OCI-LY3 (cell line): ENCODE measurements at regions not wholly inside any gene's neighbourhood (a gene's known extent, or its start where the extent isn't known, plus 50 kb on each side); places are given as distances from the start of the nearest gene placed in this dataset.
"Not testable (repeated sequence)": the region's sequence is repeated elsewhere in the genome, so short reads cannot be mapped to it uniquely, and the experiment has no call there.

Experiments
- H2AFZ ChIP-seq: fragments of 200-600, 300-600 bp; shearing (Covaris generic); 2 replicates; pipeline ENCODE4 v1.6.0; 2014; ENCODE audit warnings: antibody characterized with exemption, low read depth, low read length
- H3K27ac ChIP-seq: fragments of 200-600, 300-600 bp; sonication (generic); 2 replicates; pipeline ENCODE4 v1.5.1; 2014; ENCODE audit warnings: mild to moderate bottlenecking, low read length, moderate library complexity, mixed read lengths
- H3K27me3 ChIP-seq: fragments of 200-600, 300-600 bp; sonication (generic); 2 replicates; pipeline ENCODE4 v1.6.1; 2014; ENCODE audit warnings: low read depth, low read length, mixed read lengths
- H3K36me3 ChIP-seq: fragments of 200-600, 300-600 bp; sonication (generic); replicated peaks from 2 replicates; pipeline ENCODE3; 2014; ENCODE audit warnings: low read depth, low read length, mixed read lengths
- H3K4me1 ChIP-seq: fragments of 300-600, 200-600 bp; sonication (generic); 2 replicates; pipeline ENCODE4 v1.6.1; 2014; ENCODE audit warnings: low read length, mixed read lengths
- H3K4me2 ChIP-seq: fragments of 200-600, 300-600 bp; sonication (generic); 2 replicates; pipeline ENCODE4 v1.6.1; 2014; ENCODE audit warnings: low read length, mixed read lengths
- H3K4me3 ChIP-seq: fragments of 300-600, 200-600 bp; sonication (generic); 2 replicates; pipeline ENCODE4 v1.5.1; 2014; ENCODE audit warnings: antibody characterized with exemption, mild to moderate bottlenecking, low read length, moderate library complexity
- H3K79me2 ChIP-seq: fragments of 300-600, 200-600 bp; shearing (Covaris generic); 2 replicates; pipeline ENCODE4 v1.6.1; 2014; ENCODE audit warnings: mild to moderate bottlenecking, low read length, mixed read lengths
- H3K9ac ChIP-seq: fragments of 300-600, 200-600 bp; shearing (Covaris generic); 2 replicates; pipeline ENCODE4 v1.6.0; 2014; ENCODE audit warnings: mild to moderate bottlenecking, low read length, moderate library complexity
- H3K9me3 ChIP-seq: fragments of 200-600, 300-600 bp; shearing (Covaris generic); 2 replicates; pipeline ENCODE4 v1.6.1; 2014; ENCODE audit warnings: low read length, mixed read lengths; ENCODE audit not compliant: insufficient read depth
- H4K20me1 ChIP-seq: fragments of 200-600, 300-600 bp; sonication (generic); 2 replicates; pipeline ENCODE4 v1.6.1; 2016; ENCODE audit warnings: low read length, mixed read lengths; ENCODE audit not compliant: insufficient read depth
- CTCF ChIP-seq: fragments of 200-600, 300-600 bp; sonication (generic); IDR thresholded peaks from 2 replicates; pipeline ENCODE4 v1.5.1; 2014; ENCODE audit warnings: antibody characterized with exemption, low read length, low read depth
- EZH2phosphoT487 ChIP-seq: fragments of 200-600 bp; shearing (Covaris generic); IDR thresholded peaks from 2 replicates; pipeline ENCODE4 v1.6.1; 2018; ENCODE audit warnings: antibody characterized with exemption, mixed run types, low read depth

GRCh38 chr2:210860276-210860675 is 303.9 kb downstream of the CPS1 start:
- Histone ChIP-seq H2AFZ (no peak overlapping the region), H3K4me2 (no peak overlapping the region), H4K20me1 (no peaks in the 10 kb centered on the region), H3K27me3 (no peaks in the 10 kb centered on the region), H3K9ac (no peak overlapping the region), H3K79me2 (no peaks in the 10 kb centered on the region), H3K4me3 (no peak overlapping the region), H3K9me3 (no peaks in the 10 kb centered on the region), H3K27ac (no peak overlapping the region), H3K36me3 (no peaks in the 10 kb centered on the region), H3K4me1 (no peaks in the 10 kb centered on the region)
- TF ChIP-seq EZH2phosphoT487: no peak
- no peak for TF ChIP-seq CTCF

DNA sequence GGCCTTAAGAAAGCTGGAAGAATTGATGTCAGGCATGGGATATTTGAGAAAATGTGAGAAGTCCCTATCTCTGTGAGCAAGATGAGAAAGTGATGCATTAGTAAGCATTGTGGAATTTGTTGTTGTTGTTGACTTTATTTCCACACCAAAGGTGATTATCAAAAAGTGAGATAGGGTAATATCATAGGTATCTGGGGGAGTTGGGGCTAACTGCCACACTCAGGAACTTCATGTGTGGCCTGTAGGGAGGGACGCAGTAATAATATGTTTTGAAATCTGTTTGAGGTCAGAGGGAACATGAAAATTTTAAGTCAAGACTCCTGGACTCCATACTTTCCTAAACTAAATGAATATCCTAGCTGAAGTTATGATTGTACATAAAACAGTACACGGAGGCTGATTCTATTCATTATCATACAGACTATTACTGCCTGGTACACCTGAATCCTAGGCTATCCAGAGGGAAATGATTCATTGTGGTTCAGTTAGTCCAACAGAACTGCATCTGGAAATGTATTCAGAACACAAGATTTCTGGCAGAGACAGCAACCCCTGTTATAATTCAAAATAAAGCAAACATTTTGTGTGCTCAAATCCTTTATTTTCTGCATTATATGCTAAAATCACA is 304.8 kb downstream of the CPS1 start:
- no peak overlapping the region for H2AFZ ChIP-seq

DNA sequence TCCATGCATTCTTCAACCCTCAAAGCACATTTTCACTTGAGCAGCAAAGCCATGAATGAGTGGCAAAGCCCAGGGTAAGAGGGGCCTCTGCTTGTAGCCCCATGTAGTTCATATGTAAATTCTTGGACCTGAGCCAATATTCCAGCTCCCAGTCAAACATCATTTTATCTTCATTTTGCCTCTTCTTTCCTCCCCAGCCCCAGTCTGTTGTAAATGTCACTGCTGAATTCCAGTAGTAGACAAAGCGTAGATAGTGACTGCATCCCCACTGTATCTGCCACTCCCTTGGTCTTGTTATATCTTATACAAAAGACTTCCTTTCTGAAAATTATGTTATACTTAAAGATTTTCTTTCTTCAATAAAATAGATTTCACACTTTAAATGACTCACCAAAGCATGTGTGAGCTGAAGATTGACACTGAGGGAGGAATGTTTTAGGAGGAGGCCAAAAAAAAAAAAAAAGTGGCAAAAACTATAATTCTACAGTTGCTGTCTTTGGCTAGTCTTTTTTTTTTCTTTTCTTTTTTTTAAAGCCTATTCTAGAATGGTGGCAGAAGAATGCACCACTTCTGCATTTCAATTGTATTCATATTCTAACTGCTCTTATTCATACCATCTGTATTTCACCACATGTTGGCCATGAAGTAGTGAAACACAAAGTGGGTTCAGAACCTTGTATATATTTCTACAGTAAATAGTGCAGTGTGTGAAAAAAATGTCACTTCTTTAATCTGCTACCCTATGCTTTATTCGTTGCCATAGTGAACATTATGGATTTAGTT is 306.1 kb downstream of the CPS1 start:
- H3K9ac ChIP-seq: no peak overlapping the region
- no peaks in the 10 kb centered on the region for H3K36me3 ChIP-seq
- H3K27ac ChIP-seq: no peak overlapping the region
- H3K4me1 ChIP-seq: no peaks in the 10 kb centered on the region
- no peak overlapping the region for H2AFZ ChIP-seq
- H4K20me1 ChIP-seq: no peaks in the 10 kb centered on the region
- no peaks in the 10 kb centered on the region for H3K27me3 ChIP-seq
- no peaks in the 10 kb centered on the region for H3K79me2 ChIP-seq
- TF ChIP-seq EZH2phosphoT487 (no peak), CTCF (no peak)
- no peak overlapping the region for H3K4me3 ChIP-seq
- no peaks in the 10 kb centered on the region for H3K9me3 ChIP-seq
- no peak overlapping the region for H3K4me2 ChIP-seq

More for the DNA sequence above, 304.8 kb downstream of the CPS1 start:
- Histone ChIP-seq H3K27me3 (no peaks in the 10 kb centered on the region), H3K36me3 (no peaks in the 10 kb centered on the region), H4K20me1 (no peaks in the 10 kb centered on the region), H3K9ac (no peak overlapping the region), H3K4me3 (no peak overlapping the region), H3K4me2 (no peak overlapping the region), H3K79me2 (no peaks in the 10 kb centered on the region), H3K27ac (no peak overlapping the region), H3K9me3 (no peaks in the 10 kb centered on the region), H3K4me1 (no peaks in the 10 kb centered on the region)
- no peak for TF ChIP-seq CTCF
- no peak for TF ChIP-seq EZH2phosphoT487

- H3K27me3 ChIP-seq: no peaks in the 10 kb centered on the region
- TF ChIP-seq CTCF: no peak
- no peaks in the 10 kb centered on the region for H3K36me3 ChIP-seq
- no peak overlapping the region for H3K4me2 ChIP-seq
- H3K9ac ChIP-seq: no peak overlapping the region
- H3K27ac ChIP-seq: no peak overlapping the region
- H3K9me3 ChIP-seq: no peaks in the 10 kb centered on the region
- H4K20me1 ChIP-seq: no peaks in the 10 kb centered on the region
- no peak overlapping the region for H3K4me3 ChIP-seq
- no peaks in the 10 kb centered on the region for H3K79me2 ChIP-seq
- no peak overlapping the region for H2AFZ ChIP-seq
- H3K4me1 ChIP-seq: no peaks in the 10 kb centered on the region
Measured at GRCh38 chr2:210863283-210863682, 306.9 kb downstream of the CPS1 start.

GRCh38 chr2:210871566-210871965 is 315.2 kb downstream of the CPS1 start:
- H3K27me3 ChIP-seq, H2AFZ ChIP-seq, H3K4me3 ChIP-seq, H3K36me3 ChIP-seq, H3K4me1 ChIP-seq, H3K27ac ChIP-seq, H4K20me1 ChIP-seq, H3K79me2 ChIP-seq, H3K9ac ChIP-seq, H3K9me3 ChIP-seq, H3K4me2 ChIP-seq: not testable (repeated sequence)
